PFSK-1 (cell line): ENCODE measurements at regions not wholly inside any gene's neighbourhood (a gene's known extent, or its start where the extent isn't known, plus 50 kb on each side); places are given as distances from the start of the nearest gene placed in this dataset.

Source experiments
- FOXP2 ChIP-seq: optimal IDR thresholded peaks from 2 replicates; pipeline ENCODE3; 2011; ENCODE audit warnings: borderline replicate concordance, control low read depth, inconsistent platforms; ENCODE audit not compliant: insufficient read depth; ENCODE audit errors: extremely low read length, extremely low read depth
- POLR2AphosphoS5 ChIP-seq: IDR thresholded peaks from 2 replicates; pipeline ENCODE4 v1.6.1; 2012; ENCODE audit warnings: low read depth, mild to moderate bottlenecking, control low read depth, low read length, moderate library complexity
- REST ChIP-seq, 2 experiments: IDR thresholded peaks; 2 replicates each; pipeline versions ENCODE4 v1.6.1 to v1.8.0; 2011 to 2012; ENCODE audit warnings: low read depth in 2 of 2, low read length in 2 of 2, control low read depth in 1 of 2, inconsistent platforms in 1 of 2, mild to moderate bottlenecking in 1 of 2, moderate library complexity in 1 of 2; ENCODE audit not compliant: insufficient read depth in 1 of 2
- SIN3A ChIP-seq: IDR thresholded peaks from 2 replicates; pipeline ENCODE4 v1.6.1; 2012; ENCODE audit warnings: mild to moderate bottlenecking, low read length, moderate library complexity, borderline replicate concordance; ENCODE audit not compliant: insufficient read depth
- TAF1 ChIP-seq: IDR thresholded peaks from 2 replicates; pipeline ENCODE4 v1.6.1; 2012; ENCODE audit warnings: low read length, control low read depth, borderline replicate concordance; ENCODE audit not compliant: insufficient read depth

DNA sequence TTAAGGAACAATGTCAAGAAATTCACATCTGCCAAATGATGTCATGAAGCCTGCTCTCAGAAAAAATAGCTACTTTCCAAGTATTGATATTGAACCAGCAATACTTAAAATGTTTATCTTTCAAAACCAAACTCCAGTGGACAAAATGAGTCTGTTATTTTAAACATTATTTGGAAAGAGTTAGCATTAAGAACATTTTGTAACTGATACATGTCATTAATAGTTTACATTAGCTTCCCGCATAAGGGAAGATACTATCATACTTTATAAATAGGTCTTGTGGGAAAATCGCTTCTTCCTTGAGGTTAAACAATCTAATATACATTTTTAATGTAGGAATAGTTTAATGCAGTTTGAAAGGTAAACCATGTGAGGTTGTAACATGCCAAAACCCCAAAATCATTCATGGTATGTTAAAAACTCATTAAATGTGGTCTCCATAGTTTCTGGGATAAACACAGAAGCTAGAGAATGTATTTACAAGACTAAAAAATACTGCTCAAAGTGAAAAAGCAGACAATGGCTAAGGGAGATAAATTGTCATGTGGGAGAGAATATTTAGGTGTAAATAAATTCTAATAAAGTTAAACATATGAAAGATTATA lies 73.4 kb upstream of the ATP2B1 start:
- TF ChIP-seq POLR2AphosphoS5 (no peak), REST (IDR thresholded peaks at IDR 0.05; ENCODE audit: insufficient read depth in 1 of 2, low read depth in 2 of 2, low read length in 2 of 2) (no peak), TAF1 (no peak), FOXP2 (no peak), SIN3A (no peak)
